ENCODE measurements at regions not wholly inside any gene's neighbourhood (a gene's known extent, or its start where the extent isn't known, plus 50 kb on each side); places are given as distances from the start of the nearest gene placed in this dataset.

DNA sequence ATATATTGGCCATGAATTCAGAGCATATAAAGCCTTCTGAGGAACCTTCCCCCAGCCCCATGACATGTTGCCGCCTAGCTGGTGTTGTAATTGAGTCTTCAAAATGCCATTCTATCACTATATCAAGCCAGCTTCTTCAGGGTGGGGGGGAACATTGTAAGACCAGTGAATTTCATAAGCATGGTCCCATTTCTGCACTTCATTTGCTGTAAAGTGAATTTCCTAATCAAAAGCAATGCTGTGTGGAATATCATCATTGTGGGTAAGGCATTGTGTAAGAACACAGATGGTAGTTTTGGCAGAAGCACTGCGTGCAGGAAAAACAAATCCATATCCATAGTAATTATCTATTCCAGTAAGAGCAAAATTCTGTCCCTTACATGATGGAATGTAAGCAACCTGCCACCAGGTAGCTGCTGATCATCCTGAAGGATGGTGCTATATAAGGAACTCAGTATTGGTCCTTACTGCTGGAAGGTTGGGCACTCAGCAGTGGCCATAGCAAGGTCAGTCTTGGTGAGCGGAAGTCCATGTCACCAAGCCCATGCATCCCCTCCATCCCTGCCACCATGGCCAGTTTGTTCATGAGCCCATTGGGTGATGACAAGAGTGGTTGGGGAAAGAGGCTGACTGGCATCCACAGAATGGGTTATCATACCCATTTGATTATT lies 159.4 kb downstream of the COPS8 start:
- DNase-seq: peak; percentile 76

- no peak for DNase-seq
Observed at GRCh38 chr2:237250599-237250998, 163.4 kb downstream of the COL6A3 start.

DNA sequence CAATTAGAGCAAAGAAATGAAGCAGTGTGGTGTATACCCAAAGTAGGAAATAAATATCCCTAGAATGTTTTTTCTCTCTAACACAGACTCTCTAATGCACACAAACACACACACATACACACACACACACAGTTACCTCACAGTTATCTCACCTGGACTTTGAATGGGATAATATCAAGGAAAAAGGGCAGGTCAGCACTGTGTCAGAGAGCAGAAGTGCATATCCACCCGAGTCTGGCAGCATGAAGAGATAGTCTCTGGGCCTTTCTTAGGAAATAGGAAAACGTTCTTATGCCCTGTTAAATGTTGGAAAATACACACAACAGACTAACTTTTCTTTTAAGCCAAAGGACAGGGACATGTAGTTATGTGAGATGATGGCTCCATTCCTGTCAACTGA lies 162.0 kb downstream of the COL6A3 start:
- no peak for DNase-seq

GRCh38 chr2:237253046-237253702 lies 160.8 kb downstream of the COL6A3 start:
- DNase-seq: peak; percentile 40

- DNase-seq: peak; percentile 86
Observed at GRCh38 chr2:237254369-237254861, 159.5 kb downstream of the COL6A3 start.

DNA sequence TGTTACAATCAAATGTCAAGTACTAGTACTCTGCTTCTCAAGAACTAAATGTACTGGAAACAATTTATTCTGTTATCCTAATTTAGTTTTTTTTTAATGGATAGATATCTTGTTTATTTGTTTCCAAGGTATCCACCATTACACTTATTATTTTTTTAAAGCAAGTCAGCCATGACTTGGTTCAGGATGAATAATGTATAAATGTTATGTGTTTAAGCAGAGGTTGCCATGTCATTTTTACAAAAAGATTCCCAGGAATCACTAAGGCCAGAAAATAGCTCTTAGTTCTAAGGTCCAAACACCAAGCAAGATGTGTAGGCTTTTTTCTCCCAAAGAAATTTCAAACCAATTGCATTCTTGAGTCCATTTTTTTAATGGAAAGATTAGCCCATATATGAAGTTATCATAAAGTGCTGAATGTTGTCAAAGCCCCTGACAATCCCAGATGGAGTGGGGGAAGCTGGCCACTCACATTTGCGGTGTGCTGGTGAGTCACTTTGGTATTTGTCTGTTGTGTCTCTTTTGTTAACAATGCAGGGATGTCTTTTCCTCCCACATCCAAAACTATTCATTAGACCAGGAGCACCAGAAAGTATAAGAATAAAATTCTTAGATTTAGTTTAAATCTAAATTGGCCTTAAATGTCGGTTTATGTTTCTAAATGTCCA lies 158.9 kb downstream of the COL6A3 start:
- peak; percentile 97 for DNase-seq

DNA sequence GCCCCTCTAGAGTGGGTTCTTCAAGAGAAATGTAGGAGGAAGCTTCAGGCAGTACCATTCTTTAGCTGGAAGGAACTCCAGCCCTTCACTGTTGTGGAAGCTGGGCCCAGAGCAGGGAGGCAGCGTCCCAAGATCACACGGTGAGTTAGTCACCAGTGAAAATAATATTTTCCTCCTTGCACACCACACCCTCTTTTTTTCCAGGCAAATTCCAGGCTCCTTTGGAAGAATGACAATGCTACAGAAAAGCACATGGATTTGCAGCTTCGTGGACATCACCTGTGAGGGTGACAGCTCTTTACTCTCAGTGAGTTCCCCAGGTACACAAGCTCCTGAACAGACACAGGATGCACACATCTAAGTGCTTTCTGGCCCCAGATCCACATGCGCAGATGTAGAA lies 157.1 kb downstream of the COL6A3 start:
- peak; percentile 86 for DNase-seq

GRCh38 chr2:237257471-237257951 lies 156.5 kb downstream of the COL6A3 start:
- DNase-seq: peak; percentile 85

GRCh38 chr2:237258116-237258515 lies 155.8 kb downstream of the COL6A3 start:
- peak; percentile 61 for DNase-seq

DNA sequence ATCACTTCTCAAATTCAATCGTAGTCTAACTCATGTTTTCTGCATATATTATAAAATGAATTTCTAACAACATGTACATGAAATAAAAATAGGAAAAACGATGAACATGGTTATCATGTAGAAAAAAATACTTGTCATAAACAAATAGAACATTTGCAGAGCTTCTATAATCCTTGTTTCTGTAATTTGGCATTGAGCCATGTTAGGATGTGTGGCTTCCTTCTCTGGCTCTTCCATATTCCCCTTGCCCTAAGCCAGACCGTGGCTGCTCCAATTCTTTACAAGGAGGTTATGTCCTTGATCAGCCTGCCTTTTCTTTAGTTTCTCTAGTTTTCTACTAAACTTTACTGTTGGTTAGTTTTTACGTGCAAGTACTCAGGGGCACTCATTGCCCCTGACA lies 155.3 kb downstream of the COL6A3 start:
- DNase-seq: no peak

DNA sequence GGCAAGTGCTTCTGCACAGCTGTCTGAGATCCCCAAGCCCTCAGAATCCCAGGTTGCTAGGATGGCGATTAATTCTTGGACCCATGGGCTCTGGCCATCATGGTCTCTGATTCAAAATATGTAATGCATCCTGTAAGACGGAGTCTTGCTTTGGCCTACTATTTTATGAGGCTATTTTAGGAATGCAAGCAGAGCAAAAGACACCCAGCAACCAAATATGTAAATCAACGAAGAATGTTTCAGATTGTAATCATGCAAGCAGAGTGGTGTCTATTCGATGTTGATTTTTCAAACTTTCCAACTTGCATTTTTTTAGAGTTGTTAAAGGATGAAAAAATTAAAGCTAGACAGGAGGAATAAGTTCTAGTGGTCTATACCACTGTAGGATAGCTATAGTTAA lies 154.8 kb downstream of the COL6A3 start:
- DNase-seq: peak; percentile 66

- peak; percentile 65 for DNase-seq
Observed at GRCh38 chr2:237260039-237260620, 153.8 kb downstream of the COL6A3 start.

- DNase-seq: no peak
Observed at GRCh38 chr2:237260686-237261085, 153.3 kb downstream of the COL6A3 start.

DNA sequence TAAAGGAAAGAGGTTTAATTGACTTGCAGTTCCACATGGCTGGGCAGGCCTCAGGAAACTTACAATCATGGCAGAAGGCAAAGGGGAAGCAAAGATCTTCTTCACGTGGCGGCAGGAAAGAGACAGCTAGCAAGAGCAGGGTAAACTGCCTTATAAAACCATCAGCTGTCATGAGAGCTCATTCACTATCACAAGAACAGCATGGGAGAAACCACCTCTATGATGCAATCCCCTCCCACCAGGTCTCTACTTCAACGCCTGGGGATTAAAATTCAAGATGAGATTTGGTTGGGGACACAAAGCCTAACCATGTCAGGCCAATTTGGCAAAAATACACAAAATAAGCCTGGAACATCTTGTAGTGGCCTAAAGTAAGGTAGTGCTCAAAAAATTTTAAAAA lies 152.6 kb downstream of the COL6A3 start:
- DNase-seq: no peak

DNA sequence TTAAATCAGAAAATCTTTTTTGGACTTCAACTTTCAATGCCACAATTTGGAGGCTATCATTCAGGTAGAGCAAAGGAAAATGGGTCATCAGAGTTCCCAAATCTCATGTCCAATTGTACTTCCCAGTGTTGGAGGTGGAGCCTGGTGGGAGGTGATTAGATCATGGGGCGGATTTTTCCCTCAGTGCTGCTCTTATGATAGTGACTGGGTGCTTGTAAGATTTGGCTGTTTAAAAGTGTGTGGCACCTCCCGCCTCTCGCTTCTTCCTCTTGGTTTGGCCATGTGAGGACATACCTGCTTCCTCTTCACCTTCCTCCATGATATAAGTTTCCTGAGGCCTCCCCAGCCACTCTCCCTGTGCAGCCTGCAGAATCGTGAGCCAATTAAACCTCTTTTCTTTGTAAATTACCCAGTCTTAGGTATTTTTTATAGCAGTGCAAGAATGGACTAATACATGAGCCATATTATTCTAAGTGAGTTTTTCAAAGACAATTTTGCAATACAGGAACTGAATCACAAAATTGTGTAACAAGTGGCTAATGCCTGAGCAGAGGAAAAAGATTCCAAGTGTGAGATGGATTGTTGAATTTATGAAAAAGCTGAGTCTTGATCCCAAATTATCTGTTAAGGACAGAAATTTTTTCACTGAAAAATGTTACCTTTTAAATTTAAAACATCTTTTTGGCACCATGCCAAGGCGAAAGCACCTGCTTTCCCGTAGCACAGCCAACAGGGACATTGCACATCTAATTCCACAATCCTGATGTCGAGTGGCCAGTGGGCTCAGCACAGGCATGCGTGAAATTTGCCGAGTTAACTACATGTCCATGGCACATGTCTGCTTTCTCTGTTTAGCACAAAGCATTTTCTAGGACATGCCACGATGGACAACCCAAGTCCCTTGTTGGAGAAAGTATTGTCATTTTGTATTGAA lies 150.9 kb downstream of the COL6A3 start:
- DNase-seq: peak; percentile 87

DNA sequence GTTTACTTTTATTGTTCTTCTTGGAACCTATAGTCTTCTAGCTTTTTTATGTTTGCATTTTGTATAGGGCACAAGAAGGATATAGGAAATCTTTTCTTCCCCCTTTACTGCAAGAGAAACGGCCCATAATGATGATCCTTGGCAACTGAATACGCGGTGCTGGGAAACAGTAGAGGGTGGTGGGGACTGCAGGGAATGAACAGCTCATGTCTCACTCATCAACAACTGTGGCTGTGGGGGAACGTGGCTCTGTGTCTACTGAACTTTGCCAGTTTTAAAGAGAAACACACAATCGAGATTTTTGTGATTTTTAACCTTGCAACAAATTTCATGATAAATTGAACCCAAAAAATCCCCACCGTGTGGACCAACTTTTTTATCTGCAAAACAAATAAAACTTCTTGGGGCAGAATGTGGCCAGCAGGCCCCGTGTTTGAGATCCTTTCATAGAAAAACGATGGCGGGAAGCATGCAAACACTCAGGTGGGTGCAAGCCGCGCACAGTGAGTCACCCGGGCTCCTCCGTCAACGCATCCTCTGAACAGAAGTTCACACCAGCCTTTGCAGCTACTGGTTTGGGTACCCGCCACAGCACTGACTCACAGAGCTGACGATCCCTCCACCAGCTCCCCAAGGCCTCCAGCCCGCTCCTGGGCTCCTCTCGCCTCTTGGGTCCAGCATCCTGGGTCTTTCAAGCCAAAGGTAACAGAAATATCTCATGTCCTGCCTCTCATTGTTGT lies 149.3 kb downstream of the COL6A3 start:
- peak; percentile 81 for DNase-seq

GRCh38 chr2:237268004-237268708 lies 145.8 kb downstream of the COL6A3 start:
- no peak for DNase-seq

GRCh38 chr2:237269138-237269875 lies 144.7 kb downstream of the COL6A3 start:
- no peak for DNase-seq

DNA sequence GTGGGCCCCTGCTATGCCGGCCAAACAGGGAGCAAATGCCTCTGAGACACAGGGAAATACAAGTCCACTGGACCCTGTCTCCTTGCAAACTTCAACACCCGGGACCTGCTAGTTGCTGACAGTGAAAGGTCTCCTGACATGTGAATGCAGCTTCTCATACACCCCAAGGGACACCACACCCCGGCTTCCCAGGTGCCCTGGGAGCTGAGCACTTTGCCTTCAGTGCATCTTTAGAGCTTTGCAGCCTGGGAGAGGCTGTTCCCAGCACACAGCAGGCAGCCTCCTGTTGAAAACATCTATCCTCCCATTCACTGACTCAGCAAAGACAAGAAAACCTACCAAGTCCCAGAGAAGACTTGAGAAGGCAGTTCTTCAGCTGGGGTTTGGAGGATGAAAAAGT lies 143.4 kb downstream of the COL6A3 start:
- DNase-seq: no peak

All from fibroblast of upper back skin (primary cell).